GM13976 (cell line): ENCODE measurements at regions not wholly inside any gene's neighbourhood (a gene's known extent, or its start where the extent isn't known, plus 50 kb on each side); places are given as distances from the start of the nearest gene placed in this dataset.
A peak's percentile ranks its signal among the peaks of the same experiment; 100 is the strongest.
"Not testable (repeated sequence)": the region's sequence is repeated elsewhere in the genome, so short reads cannot be mapped to it uniquely, and the experiment has no call there.

ENCODE experiments used
- DNase-seq: peaks from one replicate; pipeline ENCODE4 v3.0.0; 2012; ENCODE audit warnings: low spot score
- CTCF ChIP-seq: IDR thresholded peaks from 2 replicates; pipeline ENCODE4 v1.5.1; 2012; ENCODE audit warnings: borderline replicate concordance, mild to moderate bottlenecking; ENCODE audit not compliant: insufficient read depth; ENCODE audit errors: extremely low read depth, missing control alignments, control extremely low read depth
- in situ Hi-C: fragments of 300-500 bp; cut with MboI; formaldehyde crosslinking; loops from one replicate; pipeline ENCODE4 v1.12.0; 2022; ENCODE audit warnings: low sequenced_read_pairs, mixed read lengths, inconsistent platforms; ENCODE audit not compliant: unreplicated experiment

- no peak for DNase-seq
- in situ Hi-C loops = loop anchor here (25.0 kb wide), 1 partner anchor 328 kb away; no protein-coding TSS in a partner anchor
- TF ChIP-seq CTCF = no peak
These were observed 602.9 kb downstream of the IPMK start for GRCh38 chr10:57664815-57665214.

GRCh38 chr10:57663401-57663800 is 604.3 kb downstream of the IPMK start:
- in situ Hi-C loops = loop anchor here (25.0 kb wide), 1 partner anchor 326 kb away; no protein-coding TSS in a partner anchor

GRCh38 chr10:57661206-57661605 is 606.5 kb downstream of the IPMK start:
- TF ChIP-seq CTCF = no peak
- in situ Hi-C loops = loop anchor here (25.0 kb wide), 1 partner anchor 324 kb away; no protein-coding TSS in a partner anchor
- DNase-seq = no peak

More at GRCh38 chr10:57663401-57663800, 604.3 kb downstream of the IPMK start:
- DNase-seq = no peak
- no peak for TF ChIP-seq CTCF

- DNase-seq = peak; percentile 32
- in situ Hi-C loops = loop anchor here (25.0 kb wide), 1 partner anchor 320 kb away; no protein-coding TSS in a partner anchor
- peak; percentile 88 for TF ChIP-seq CTCF
These were observed 610.4 kb downstream of the IPMK start for GRCh38 chr10:57657164-57657765.

- no peak for TF ChIP-seq CTCF
- DNase-seq = no peak
- in situ Hi-C loops = loop anchor here (25.0 kb wide), 1 partner anchor 318 kb away; no protein-coding TSS in a partner anchor
These were observed 612.8 kb downstream of the IPMK start for GRCh38 chr10:57654856-57655255.

- DNase-seq, in situ Hi-C loops: not testable (repeated sequence)
These were observed 622.6 kb downstream of the IPMK start for GRCh38 chr10:57645108-57645507.

GRCh38 chr10:57638411-57638810 is 629.3 kb downstream of the IPMK start:
- TF ChIP-seq CTCF = no peak
- in situ Hi-C loops = no loop called here
- DNase-seq = no peak
